ENCODE measurements at regions not wholly inside any gene's neighbourhood (a gene's known extent, or its start where the extent isn't known, plus 50 kb on each side); places are given as distances from the start of the nearest gene placed in this dataset.

- POLR2A ChIA-PET (ENCODE audit: unreplicated experiment): no interaction called here
- peaks cover 11% of the 10 kb centered on the region for H3F3A ChIP-seq (ENCODE audit: insufficient read depth, low read depth)
- intact Hi-C loops (cut with micrococcal nuclease; ENCODE audit: unreplicated experiment): no loop called here
- CTCF ChIA-PET: no interaction called here
- H3K9me2 ChIP-seq (ENCODE audit: insufficient read depth): no peaks in the 10 kb centered on the region
- H3K79me2 ChIP-seq (ENCODE audit: low read depth): no peaks in the 10 kb centered on the region
- no peak overlapping the region for H2AFZ ChIP-seq
- no TSS peak for BruUV-seq (replicated peaks)
- H3K9me3 ChIP-seq (ENCODE audit: insufficient read depth, low read depth): no peaks in the 10 kb centered on the region
- no peak overlapping the region for H3K4me3 ChIP-seq
- no peak for DNase-seq
- no peak overlapping the region for H3K4me2 ChIP-seq
- H3K4me1 ChIP-seq (replicated peaks; ENCODE audit: insufficient read depth): peaks cover 21% of the 10 kb centered on the region
- no peak overlapping the region for H3K27ac ChIP-seq
- TF ChIP-seq EZH2 (IDR thresholded peaks at IDR 0.05; ENCODE audit: low read depth) (no peak), CTCF (conservative IDR thresholded peaks at IDR 0.05) (no peak)
- no peaks in the 10 kb centered on the region for H3K27me3 ChIP-seq (ENCODE audit: insufficient read depth, low read depth)
- H3K36me3 ChIP-seq (ENCODE audit: low read depth): no peaks in the 10 kb centered on the region
- no peaks in the 10 kb centered on the region for H4K20me1 ChIP-seq (ENCODE audit: insufficient read depth)
Measured at GRCh38 chr14:71232506-71232905, 325.2 kb downstream of the PCNX1 start.

- Histone ChIP-seq H3K27me3 (ENCODE audit: insufficient read depth, low read depth) (no peaks in the 10 kb centered on the region), H3K27ac (no peak overlapping the region), H2AFZ (no peak overlapping the region), H3F3A (ENCODE audit: insufficient read depth, low read depth) (peaks cover 8% of the 10 kb centered on the region; the same call in 1 of the 2 replicates), H3K4me2 (no peak overlapping the region), H3K4me3 (no peak overlapping the region), H3K4me1 (replicated peaks; ENCODE audit: insufficient read depth) (0 out of 2 replicates have a peak, but pooled peaks cover 5% of the 10 kb centered on the region), H3K9me2 (ENCODE audit: insufficient read depth) (no peaks in the 10 kb centered on the region), H3K9me3 (ENCODE audit: insufficient read depth, low read depth) (no peaks in the 10 kb centered on the region), H3K36me3 (ENCODE audit: low read depth) (no peaks in the 10 kb centered on the region), H4K20me1 (ENCODE audit: insufficient read depth) (no peaks in the 10 kb centered on the region), H3K79me2 (ENCODE audit: low read depth) (no peaks in the 10 kb centered on the region)
- no peak for DNase-seq
- intact Hi-C loops (cut with micrococcal nuclease; ENCODE audit: unreplicated experiment): no loop called here
- POLR2A ChIA-PET (ENCODE audit: unreplicated experiment): no interaction called here
- no TSS peak for BruUV-seq (replicated peaks)
- CTCF ChIA-PET: no interaction called here
- TF ChIP-seq CTCF (conservative IDR thresholded peaks at IDR 0.05) (no peak), EZH2 (IDR thresholded peaks at IDR 0.05; ENCODE audit: low read depth) (no peak)
Measured at GRCh38 chr14:71235875-71236274, 328.6 kb downstream of the PCNX1 start.

DNA sequence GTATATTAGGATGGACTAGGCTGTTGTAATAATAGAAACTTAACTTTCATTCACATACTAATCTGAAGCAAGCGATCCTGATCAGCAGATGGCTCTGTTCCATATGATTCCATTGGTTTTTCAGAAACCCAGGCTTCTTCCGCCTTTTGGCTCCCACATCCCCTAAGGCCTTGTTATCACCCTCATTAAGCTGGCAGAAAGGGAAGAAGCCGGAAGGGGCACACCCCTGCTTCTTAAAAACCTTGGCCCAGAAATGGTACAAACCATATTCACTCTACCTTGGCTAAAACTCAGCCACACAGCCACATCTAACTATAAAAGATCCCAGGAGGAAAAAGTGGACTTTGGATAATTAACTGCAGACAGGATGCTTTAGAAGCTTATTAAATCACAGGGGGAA lies 329.2 kb downstream of the PCNX1 start:
- Histone ChIP-seq H3K36me3 (ENCODE audit: low read depth) (no peaks in the 10 kb centered on the region), H3F3A (ENCODE audit: insufficient read depth, low read depth) (peaks cover 12% of the 10 kb centered on the region; the same call in 1 of the 2 replicates), H3K4me3 (no peak overlapping the region), H3K27me3 (ENCODE audit: insufficient read depth, low read depth) (no peaks in the 10 kb centered on the region), H3K4me1 (replicated peaks; ENCODE audit: insufficient read depth) (0 out of 2 replicates have a peak, but pooled peaks cover 10% of the 10 kb centered on the region), H3K4me2 (no peak overlapping the region), H3K27ac (no peak overlapping the region), H2AFZ (no peak overlapping the region), H3K9me3 (ENCODE audit: insufficient read depth, low read depth) (no peaks in the 10 kb centered on the region), H3K9me2 (ENCODE audit: insufficient read depth) (no peaks in the 10 kb centered on the region), H4K20me1 (ENCODE audit: insufficient read depth) (no peaks in the 10 kb centered on the region), H3K79me2 (ENCODE audit: low read depth) (no peaks in the 10 kb centered on the region)
- DNase-seq: no peak
- BruUV-seq (replicated peaks): no TSS peak
- intact Hi-C loops (cut with micrococcal nuclease; ENCODE audit: unreplicated experiment): no loop called here
- ChIA-PET CTCF (no interaction called here), POLR2A (ENCODE audit: unreplicated experiment) (no interaction called here)
- no peak for TF ChIP-seq CTCF (conservative IDR thresholded peaks at IDR 0.05)
- no peak for TF ChIP-seq EZH2 (IDR thresholded peaks at IDR 0.05; ENCODE audit: low read depth)

Measured in PC-9 (cell line).